Stimulated activated CD4-positive, alpha-beta T cell treated with anti-CD3 and anti-CD28 coated beads, Interleukin-4, amount 100 ng/mL, for 48 hours (primary cell): ENCODE measurements at regions not wholly inside any gene's neighbourhood (a gene's known extent, or its start where the extent isn't known, plus 50 kb on each side); places are given as distances from the start of the nearest gene placed in this dataset.
"Not testable (repeated sequence)": the region's sequence is repeated elsewhere in the genome, so short reads cannot be mapped to it uniquely, and the experiment has no call there.

Experiments
- DNase-seq, 2 donors: peaks; one replicate each; pipeline ENCODE4 v3.0.0-alpha.2; 2020; ENCODE audit warnings: low read depth in 2 of 2

- no peak for DNase-seq
Measured at GRCh38 chr1:58836408-58836807, 52.6 kb upstream of the JUN start.

- no peak for DNase-seq
Measured at GRCh38 chr1:58837886-58838285, 54.0 kb upstream of the JUN start.

DNA sequence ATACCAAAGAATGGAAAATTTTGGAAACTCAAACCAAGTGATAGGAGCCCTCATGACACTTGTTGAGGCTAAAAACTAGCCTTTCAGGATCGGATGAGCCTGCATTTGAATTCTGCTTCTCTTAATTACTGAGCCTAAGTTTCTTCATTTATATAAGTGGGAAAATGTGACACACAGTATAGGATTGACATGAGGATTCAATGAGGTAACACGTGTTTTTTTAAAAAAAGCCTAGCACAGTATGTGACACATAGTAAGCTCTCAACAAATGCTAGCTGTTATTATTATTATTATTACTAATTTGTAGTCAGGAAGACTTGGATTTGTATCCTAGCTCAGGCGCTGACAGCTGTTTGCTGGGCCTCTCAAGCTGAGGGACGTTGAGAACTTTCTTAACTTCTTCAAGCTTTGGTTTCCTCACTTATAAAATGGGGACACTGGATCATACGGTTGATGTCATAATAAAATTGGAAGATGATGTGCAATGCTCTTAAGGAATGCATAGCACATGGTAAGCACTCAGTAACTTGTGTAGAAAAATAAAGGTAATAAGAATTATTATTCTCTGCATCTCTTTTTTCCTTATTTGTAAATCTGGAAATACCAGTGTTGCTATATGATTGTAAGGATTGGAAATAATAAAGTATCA, 55.4 kb upstream of the JUN start:
- no peak for DNase-seq

GRCh38 chr1:58839846-58840835, 56.3 kb upstream of the JUN start:
- no peak for DNase-seq

DNA sequence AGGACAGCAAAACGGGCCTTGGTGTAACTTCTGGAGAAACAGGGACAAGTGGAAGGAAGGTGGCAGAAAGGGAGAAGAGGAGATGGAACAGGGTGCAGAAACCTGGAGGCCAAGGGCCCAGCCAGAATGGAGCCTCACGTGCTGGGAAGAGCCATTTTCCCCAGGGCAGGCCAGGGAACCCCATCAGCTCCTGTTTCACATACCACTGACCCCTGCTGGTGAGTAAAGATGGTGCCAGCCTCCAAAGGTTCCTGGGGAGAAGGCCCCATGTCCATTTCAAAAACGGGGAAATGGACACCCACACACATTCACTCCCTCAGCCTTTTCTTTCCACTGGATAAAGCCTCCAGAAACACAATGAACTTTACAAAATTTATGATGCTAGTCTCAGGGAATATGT, 57.6 kb upstream of the JUN start:
- no peak for DNase-seq

GRCh38 chr1:58842941-58843340, 59.1 kb upstream of the JUN start:
- no peak for DNase-seq

DNA sequence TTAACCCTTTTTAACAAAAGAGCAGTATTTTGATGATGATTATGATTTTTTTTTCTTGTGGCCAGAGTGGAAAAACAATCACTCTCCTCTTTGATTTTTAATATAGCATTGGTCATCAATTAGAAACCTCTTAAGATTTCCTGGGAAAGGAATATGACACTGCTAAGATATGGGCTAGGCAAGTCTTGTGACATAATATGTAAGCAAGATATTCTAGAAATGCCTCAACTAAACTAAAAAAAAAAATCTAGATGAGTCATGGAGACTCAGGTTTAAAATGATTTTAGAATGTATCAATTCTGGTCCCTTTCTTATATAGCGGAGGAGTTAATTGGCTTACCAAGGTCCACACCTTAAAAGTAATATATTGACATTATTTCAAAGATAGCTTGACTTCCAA, 60.3 kb upstream of the JUN start:
- DNase-seq = no peak

GRCh38 chr1:58845942-58846341, 62.1 kb upstream of the JUN start:
- no peak for DNase-seq

GRCh38 chr1:58848818-58849411, 65.1 kb upstream of the JUN start:
- no peak for DNase-seq

DNA sequence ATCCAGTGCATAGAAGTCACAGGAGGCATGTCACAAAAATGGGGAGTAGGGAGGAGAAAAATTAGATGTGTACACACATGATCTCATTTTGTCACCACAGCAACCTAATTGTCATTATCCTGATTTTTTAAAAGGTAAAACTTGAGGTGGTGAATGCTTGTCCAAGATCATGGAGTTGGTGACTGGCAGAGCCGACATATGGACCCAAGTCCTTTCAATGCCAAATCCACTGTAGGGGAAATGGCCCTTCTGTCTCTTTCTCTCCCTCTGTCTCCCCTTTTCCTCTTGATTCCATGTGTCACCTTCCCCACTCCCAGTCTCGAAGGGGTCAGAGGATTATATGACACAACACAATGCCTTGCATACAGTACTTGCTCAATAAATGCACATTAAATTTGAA, 65.7 kb upstream of the JUN start:
- DNase-seq = no peak

DNA sequence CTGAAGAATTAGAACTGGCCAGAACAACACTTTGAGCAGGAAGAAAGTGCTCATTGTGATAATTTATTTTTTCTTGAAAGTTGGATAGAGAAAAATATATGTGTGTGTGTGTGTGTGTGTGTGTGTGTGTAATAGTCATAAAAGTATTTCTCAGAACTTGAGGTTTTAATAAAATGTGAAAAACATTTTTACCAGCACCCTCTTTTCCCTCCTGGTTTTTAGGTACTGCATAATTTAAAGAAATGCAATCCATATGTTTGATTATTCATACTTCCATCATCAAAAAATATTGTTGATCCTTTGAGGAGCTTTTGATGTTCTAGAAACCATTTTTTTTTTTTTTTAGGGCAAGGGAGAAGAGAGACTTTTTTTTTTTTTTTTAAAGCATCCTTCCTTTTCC, 66.8 kb upstream of the JUN start:
- DNase-seq = no peak

DNA sequence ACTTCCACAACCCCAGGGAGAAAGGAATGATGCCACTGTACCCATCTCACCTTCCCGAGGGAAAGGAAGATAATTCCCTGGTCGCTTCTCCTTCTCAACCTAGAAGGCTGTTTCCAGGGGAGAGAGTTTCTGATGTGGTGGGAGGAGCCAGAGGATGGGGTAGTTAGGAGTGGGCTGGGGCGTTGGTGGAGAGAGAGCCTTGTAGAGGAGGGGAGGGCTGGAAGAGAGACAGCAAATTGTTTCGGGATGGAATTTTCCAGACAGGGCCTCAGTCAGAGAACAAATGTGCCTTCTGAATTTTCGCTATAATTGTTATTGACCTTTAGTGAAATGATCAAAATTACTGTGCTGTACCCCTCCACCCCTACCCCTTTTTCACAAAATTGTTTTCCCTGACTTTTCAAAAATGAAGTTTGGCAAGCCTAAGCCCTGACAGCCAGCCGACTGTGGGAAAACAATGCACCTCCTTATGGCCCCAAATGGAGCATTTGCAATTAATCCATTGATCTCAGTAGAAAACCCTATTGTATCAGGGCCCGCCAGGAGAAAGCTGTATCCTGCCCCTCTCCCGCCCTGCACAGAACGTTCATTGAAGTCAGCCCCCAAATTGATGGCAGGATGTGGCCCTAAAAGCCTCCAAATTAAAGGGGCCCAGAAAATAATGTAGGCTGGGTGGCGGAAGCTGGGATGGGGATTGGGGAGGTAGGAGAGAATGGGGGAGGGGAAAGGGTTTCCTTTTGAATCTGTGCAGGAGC, 69.1 kb upstream of the JUN start:
- no peak for DNase-seq

GRCh38 chr1:58854576-58854975, 70.7 kb upstream of the JUN start:
- DNase-seq = no peak

DNA sequence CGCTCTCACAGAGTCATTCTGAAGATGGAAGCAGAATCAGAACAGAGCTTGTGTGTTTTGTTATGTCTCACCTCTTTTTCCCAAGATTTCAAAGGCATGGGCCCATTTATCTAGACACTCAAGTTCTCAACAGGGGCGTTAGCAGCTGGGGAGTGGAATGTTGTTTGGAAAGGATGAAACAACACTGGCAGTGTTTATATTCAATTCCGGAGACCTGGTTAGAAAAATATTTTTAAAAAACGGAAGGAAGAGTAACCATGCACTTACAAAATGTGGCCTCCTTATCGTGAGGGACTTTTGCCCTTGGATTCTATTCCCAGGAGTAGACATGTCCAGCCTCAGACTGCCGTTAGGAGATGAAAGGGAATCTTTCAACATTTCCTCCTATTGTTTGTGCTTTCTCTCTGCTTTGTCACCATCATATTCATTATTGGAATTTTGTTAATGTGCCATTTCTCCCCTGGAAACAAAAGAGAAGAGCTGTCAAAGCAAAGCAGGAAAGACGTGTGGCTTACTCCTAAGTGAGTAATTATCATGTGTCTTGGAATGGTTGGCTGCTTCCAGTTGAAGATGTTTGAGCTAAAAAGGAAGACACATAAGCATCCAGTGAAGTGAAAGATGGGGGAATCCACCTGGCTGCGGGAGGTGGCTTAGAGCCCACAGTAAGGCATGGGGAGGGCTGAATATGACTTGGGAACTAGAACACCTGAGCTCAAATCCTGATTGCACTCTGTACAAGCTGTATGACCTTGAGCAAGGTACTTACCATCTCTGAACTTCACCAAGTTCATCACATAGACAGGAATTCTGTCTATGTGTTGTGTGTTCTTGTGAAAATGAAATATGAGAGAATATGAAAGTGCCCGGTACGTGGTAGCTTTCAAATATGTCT, 71.7 kb upstream of the JUN start:
- no peak for DNase-seq

- DNase-seq = not testable (repeated sequence)
Measured at GRCh38 chr1:58856281-58856680, 72.4 kb upstream of the JUN start.

- DNase-seq = no peak
Measured at GRCh38 chr1:58857680-58858673, 74.1 kb upstream of the JUN start.

- no peak for DNase-seq
Measured at GRCh38 chr1:58859769-58860485, 76.1 kb upstream of the JUN start.

GRCh38 chr1:58861076-58861475, 77.2 kb upstream of the JUN start:
- DNase-seq = no peak

GRCh38 chr1:58861506-58861905, 77.7 kb upstream of the JUN start:
- DNase-seq = no peak
